SK-N-SH (cell line): ENCODE measurements at regions not wholly inside any gene's neighbourhood (a gene's known extent, or its start where the extent isn't known, plus 50 kb on each side); places are given as distances from the start of the nearest gene placed in this dataset.

Experiments
- CTCF ChIA-PET: fragments of 300-600, 350-600 bp; formaldehyde crosslinking; extraction: SDS; loops from one replicate; lab custom pipeline; 2021; lab: Yijun Ruan, JAX
- POLR2A ChIA-PET: fragments of 350-600 bp; sonication (Branson Sonifier 250); formaldehyde crosslinking; extraction: SDS; loops from one replicate; lab custom pipeline; 2020; ENCODE audit warnings: antibody characterized with exemption, inconsistent platforms; lab: Yijun Ruan, JAX
- DNase-seq: peaks from one replicate; pipeline ENCODE4 v3.0.0; 2012
- H2AFZ ChIP-seq: fragments of 200-600 bp; sonication (generic); 2 replicates; pipeline ENCODE4 v1.8.1; 2016; ENCODE audit warnings: antibody characterized with exemption, mild to moderate bottlenecking, low read depth
- H3F3A ChIP-seq: fragments of 200-600 bp; sonication (generic); replicated peaks from 2 replicates; pipeline ENCODE3; 2016; ENCODE audit warnings: antibody characterized with exemption, mild to moderate bottlenecking; ENCODE audit not compliant: insufficient read depth
- H3K27ac ChIP-seq, 2 experiments: fragments of 200-500 bp in 1 of 2; fragments of 200-600 bp in 1 of 2; sonication (Bioruptor generic) in 1 of 2; sonication (generic), shearing (Covaris generic) in 1 of 2; 2 replicates each; pipeline versions ENCODE4 v1.5.1 to v1.6.1; 2014 to 2016; ENCODE audit warnings: low read depth in 2 of 2, inconsistent platforms in 1 of 2, low read length in 1 of 2, mild to moderate bottlenecking in 1 of 2, mixed read lengths in 1 of 2
- H3K27me3 ChIP-seq: fragments of 200-600 bp; sonication (generic), shearing (Covaris generic); 2 replicates; pipeline ENCODE4 v1.6.1; 2016; ENCODE audit warnings: mixed run types; ENCODE audit not compliant: insufficient read depth
- H3K36me3 ChIP-seq, 2 experiments: fragments of 200-500 bp in 1 of 2; fragments of 200-600 bp in 1 of 2; sonication (Bioruptor generic) in 1 of 2; sonication (generic) in 1 of 2; replicated peaks in 1 of 2; 2 replicates each; pipeline versions ENCODE3 to v1.5.1; 2014 to 2016; ENCODE audit warnings: low read length in 1 of 2, mild to moderate bottlenecking in 1 of 2; ENCODE audit not compliant: insufficient read depth in 2 of 2, control insufficient read depth in 1 of 2
- H3K4me1 ChIP-seq, 2 experiments: fragments of 200-500 bp in 1 of 2; fragments of 200-600 bp in 1 of 2; sonication (Bioruptor generic) in 1 of 2; sonication (generic), shearing (Covaris generic) in 1 of 2; 2 replicates each; pipeline versions ENCODE4 v1.5.1 to v1.6.1; 2014 to 2016; ENCODE audit warnings: low read depth in 1 of 2, low read length in 1 of 2, mixed run types in 1 of 2; ENCODE audit not compliant: insufficient read depth in 2 of 2, control insufficient read depth in 1 of 2
- H3K4me2 ChIP-seq: fragments of 200-600 bp; sonication (generic), shearing (Covaris generic); 2 replicates; pipeline ENCODE4 v1.6.1; 2017; ENCODE audit warnings: mixed run types
- H3K4me3 ChIP-seq, 2 experiments: fragments of 200-500 bp in 1 of 2; fragments of 200-600 bp in 1 of 2; sonication (Bioruptor generic) in 1 of 2; sonication (generic), shearing (Covaris generic) in 1 of 2; 2 replicates each; pipeline versions ENCODE4 v1.5.1 to v1.8.1; 2014 to 2016; ENCODE audit warnings: low read depth in 2 of 2, inconsistent platforms in 1 of 2, low read length in 1 of 2, mild to moderate bottlenecking in 1 of 2, mixed read lengths in 1 of 2, moderate library complexity in 1 of 2
- H3K79me2 ChIP-seq: fragments of 200-600 bp; sonication (generic); 2 replicates; pipeline ENCODE4 v1.8.1; 2017; ENCODE audit warnings: mild to moderate bottlenecking; ENCODE audit not compliant: insufficient read depth
- H3K9ac ChIP-seq: fragments of 200-600 bp; sonication (generic); 2 replicates; pipeline ENCODE4 v1.6.1; 2017; ENCODE audit warnings: mixed run types
- H3K9me2 ChIP-seq: fragments of 200-600 bp; sonication (generic); 2 replicates; pipeline ENCODE4 v1.6.1; 2017; ENCODE audit warnings: mixed run types
- H3K9me3 ChIP-seq: fragments of 200-600 bp; sonication (generic); 2 replicates; pipeline ENCODE4 v1.6.1; 2017; ENCODE audit warnings: mixed run types, mild to moderate bottlenecking, moderate library complexity
- H4K20me1 ChIP-seq: fragments of 200-600 bp; sonication (generic); 2 replicates; pipeline ENCODE4 v1.6.1; 2017; ENCODE audit warnings: mild to moderate bottlenecking, mixed run types; ENCODE audit not compliant: insufficient read depth
- CHD2 ChIP-seq: fragments of 150-350 bp; IDR thresholded peaks from 2 replicates; pipeline ENCODE4 v1.6.1; 2018; ENCODE audit warnings: low read length; ENCODE audit not compliant: partially characterized antibody
- CTCF ChIP-seq: fragments of 200-600 bp; sonication (generic); IDR thresholded peaks from 2 replicates; pipeline ENCODE4 v1.6.1; 2017; ENCODE audit warnings: antibody characterized with exemption, mild to moderate bottlenecking, moderate library complexity
- ELF1 ChIP-seq: IDR thresholded peaks from 2 replicates; pipeline ENCODE4 v1.4.0; 2012
- EP300 ChIP-seq, 2 experiments: IDR thresholded peaks; 2 replicates each; pipeline versions ENCODE4 v1.4.0 to v1.6.1; 2012; ENCODE audit warnings: borderline replicate concordance in 1 of 2, low read depth in 1 of 2, low read length in 1 of 2
- FOXM1 ChIP-seq: IDR thresholded peaks from 2 replicates; pipeline ENCODE4 v1.4.0; 2012; ENCODE audit warnings: low read depth, mild to moderate bottlenecking
- GATA2 ChIP-seq: sonication (generic); formaldehyde crosslinking; IDR thresholded peaks from 2 replicates; pipeline ENCODE4 v1.5.0; 2020; ENCODE audit warnings: mild to moderate bottlenecking, missing genetic modification reagents
- MAX ChIP-seq: IDR thresholded peaks from 2 replicates; pipeline ENCODE4 v1.4.0; 2012; ENCODE audit warnings: low read depth
- MEF2A ChIP-seq: IDR thresholded peaks from 2 replicates; pipeline ENCODE4 v1.4.0; 2012; ENCODE audit warnings: low read depth, borderline replicate concordance
- NFIC ChIP-seq: IDR thresholded peaks from 2 replicates; pipeline ENCODE4 v1.4.0; 2012; ENCODE audit warnings: borderline replicate concordance
- RCOR1 ChIP-seq: fragments of 150-350 bp; IDR thresholded peaks from 2 replicates; pipeline ENCODE4 v1.6.1; 2017; ENCODE audit warnings: antibody characterized with exemption, low read length
- REST ChIP-seq: IDR thresholded peaks from 2 replicates; pipeline ENCODE4 v1.6.1; 2012; ENCODE audit warnings: mild to moderate bottlenecking, low read depth, low read length, moderate library complexity
- SMC3 ChIP-seq: IDR thresholded peaks from 2 replicates; pipeline ENCODE4 v1.6.1; 2012; ENCODE audit warnings: low read depth, low read length, improper control_type of control experiment
- TCF12 ChIP-seq: IDR thresholded peaks from 2 replicates; pipeline ENCODE4 v1.4.0; 2012
- TEAD4 ChIP-seq: IDR thresholded peaks from 2 replicates; pipeline ENCODE4 v1.4.0; 2012; ENCODE audit warnings: mild to moderate bottlenecking, borderline replicate concordance; ENCODE audit not compliant: insufficient read depth
- YY1 ChIP-seq: IDR thresholded peaks from 2 replicates; pipeline ENCODE4 v1.4.0; 2012; ENCODE audit warnings: low read depth, mild to moderate bottlenecking
- WGBS: methylation state at CpG from one replicate; pipeline ENCODE4 v1.1.6; 2017; ENCODE audit warnings: low lambda C conversion rate; 5-methylcytosine and 5-hydroxymethylcytosine counted together
- TF ChIP-seq, protein P1 (sequence below): IDR thresholded peaks from 2 replicates; pipeline ENCODE4 v1.4.0; 2012; ENCODE audit warnings: low read depth, borderline replicate concordance
- TF ChIP-seq, protein P2 (sequence below): IDR thresholded peaks from 2 replicates; pipeline ENCODE4 v1.4.0; 2012; ENCODE audit warnings: low read depth, borderline replicate concordance

DNA sequence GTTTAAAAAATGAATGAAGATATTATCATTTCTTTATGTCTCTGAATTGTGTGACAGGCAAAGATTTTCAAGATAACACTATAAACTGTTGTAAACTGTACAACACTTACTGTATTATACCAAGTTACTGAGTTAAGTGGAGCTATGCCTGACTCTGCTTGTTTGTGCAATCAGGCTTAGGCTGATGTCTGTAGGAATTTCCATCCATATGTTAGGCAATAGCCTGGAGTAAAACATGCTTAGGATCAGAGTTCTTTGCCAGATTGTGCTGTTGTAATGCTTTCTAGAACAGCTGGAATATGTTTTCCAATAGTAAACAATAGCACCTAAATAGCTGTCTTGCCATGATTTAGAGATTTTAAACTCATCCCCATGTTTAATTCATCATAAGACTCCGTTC lies 1496.7 kb downstream of the CDH11 start:
- H3K27me3 ChIP-seq = no peaks in the 10 kb centered on the region
- WGBS = 41% methylated on average over 1 of the region's 1 CpG
- no peak overlapping the region for H3K9ac ChIP-seq
- H3K36me3 ChIP-seq = no peaks in the 10 kb centered on the region
- H3F3A ChIP-seq = no peaks in the 10 kb centered on the region
- no peak overlapping the region for H3K27ac ChIP-seq
- no peaks in the 10 kb centered on the region for H3K79me2 ChIP-seq
- no peaks in the 10 kb centered on the region for H4K20me1 ChIP-seq
- H3K9me2 ChIP-seq = no peaks in the 10 kb centered on the region
- H3K9me3 ChIP-seq = no peaks in the 10 kb centered on the region
- H2AFZ ChIP-seq = no peak overlapping the region
- H3K4me3 ChIP-seq = no peak overlapping the region
- no peak overlapping the region for H3K4me2 ChIP-seq
- ChIA-PET CTCF (no interaction called here), POLR2A (no interaction called here)
- no peak for DNase-seq
- TF ChIP-seq, protein P1, sequence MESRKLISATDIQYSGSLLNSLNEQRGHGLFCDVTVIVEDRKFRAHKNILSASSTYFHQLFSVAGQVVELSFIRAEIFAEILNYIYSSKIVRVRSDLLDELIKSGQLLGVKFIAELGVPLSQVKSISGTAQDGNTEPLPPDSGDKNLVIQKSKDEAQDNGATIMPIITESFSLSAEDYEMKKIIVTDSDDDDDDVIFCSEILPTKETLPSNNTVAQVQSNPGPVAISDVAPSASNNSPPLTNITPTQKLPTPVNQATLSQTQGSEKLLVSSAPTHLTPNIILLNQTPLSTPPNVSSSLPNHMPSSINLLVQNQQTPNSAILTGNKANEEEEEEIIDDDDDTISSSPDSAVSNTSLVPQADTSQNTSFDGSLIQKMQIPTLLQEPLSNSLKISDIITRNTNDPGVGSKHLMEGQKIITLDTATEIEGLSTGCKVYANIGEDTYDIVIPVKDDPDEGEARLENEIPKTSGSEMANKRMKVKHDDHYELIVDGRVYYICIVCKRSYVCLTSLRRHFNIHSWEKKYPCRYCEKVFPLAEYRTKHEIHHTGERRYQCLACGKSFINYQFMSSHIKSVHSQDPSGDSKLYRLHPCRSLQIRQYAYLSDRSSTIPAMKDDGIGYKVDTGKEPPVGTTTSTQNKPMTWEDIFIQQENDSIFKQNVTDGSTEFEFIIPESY = no peak
- TF ChIP-seq MAX (no peak), TCF12 (no peak), REST (no peak), SMC3 (no peak), EP300 (IDR thresholded peaks at IDR 0.05; ENCODE audit: borderline replicate concordance in 1 of 2, low read depth in 1 of 2, low read length in 1 of 2) (no peak), CTCF (no peak), TEAD4 (no peak), YY1 (no peak), RCOR1 (no peak), GATA2 (CRISPR knock-in tag) (no peak), NFIC (no peak), CHD2 (no peak), FOXM1 (no peak), ELF1 (no peak), MEF2A (no peak)
- TF ChIP-seq, protein P2, sequence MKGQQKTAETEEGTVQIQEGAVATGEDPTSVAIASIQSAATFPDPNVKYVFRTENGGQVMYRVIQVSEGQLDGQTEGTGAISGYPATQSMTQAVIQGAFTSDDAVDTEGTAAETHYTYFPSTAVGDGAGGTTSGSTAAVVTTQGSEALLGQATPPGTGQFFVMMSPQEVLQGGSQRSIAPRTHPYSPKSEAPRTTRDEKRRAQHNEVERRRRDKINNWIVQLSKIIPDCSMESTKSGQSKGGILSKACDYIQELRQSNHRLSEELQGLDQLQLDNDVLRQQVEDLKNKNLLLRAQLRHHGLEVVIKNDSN = no peak
- H3K4me1 ChIP-seq = no peaks in the 10 kb centered on the region
